NAMALWA (cell line): ENCODE measurements at regions not wholly inside any gene's neighbourhood (a gene's known extent, or its start where the extent isn't known, plus 50 kb on each side); places are given as distances from the start of the nearest gene placed in this dataset.
"Not testable (repeated sequence)": the region's sequence is repeated elsewhere in the genome, so short reads cannot be mapped to it uniquely, and the experiment has no call there.

Experiments used
- DNase-seq: peaks from one replicate; pipeline ENCODE4 v3.0.0-alpha.2; 2015; ENCODE audit warnings: low spot score

DNA sequence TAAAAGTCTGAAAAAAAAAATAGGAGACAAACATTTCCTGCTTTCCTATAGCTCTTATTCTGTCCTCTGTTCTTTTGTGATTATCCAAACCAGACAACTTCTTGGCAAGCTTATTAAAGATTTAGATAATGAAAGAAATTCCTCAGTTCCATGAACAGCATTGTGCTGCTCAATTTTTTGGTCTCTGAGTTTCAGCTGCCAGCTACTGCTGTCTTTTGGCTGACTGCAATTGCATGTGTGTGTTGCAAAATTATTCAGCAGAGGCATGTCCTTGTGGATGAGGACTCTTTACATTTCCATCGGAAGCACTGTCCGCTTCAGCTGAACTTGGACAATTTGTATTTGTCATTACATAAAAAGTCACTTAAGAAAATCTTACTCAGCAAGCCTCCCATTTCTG is 397.3 kb upstream of the RASGRP1 start:
- DNase-seq = no peak

DNA sequence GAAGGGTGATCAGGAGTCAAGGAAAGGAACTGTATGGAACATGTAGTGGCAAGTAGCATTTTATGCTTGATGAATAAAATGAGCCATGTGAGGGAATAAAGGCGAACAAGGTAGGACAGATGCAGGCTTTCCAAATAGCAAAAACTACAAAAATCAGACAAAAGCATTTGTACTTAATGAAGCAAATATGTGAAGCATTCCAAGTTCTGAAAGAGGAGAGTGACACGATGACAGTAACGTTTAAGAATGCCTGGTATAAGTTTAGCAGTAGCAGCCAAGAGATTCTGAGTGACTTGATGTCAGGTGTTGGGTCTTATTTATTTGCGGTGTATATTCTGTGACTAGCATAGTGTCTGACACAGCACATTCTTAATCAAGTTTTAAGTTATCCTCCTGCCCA is 408.2 kb upstream of the RASGRP1 start:
- no peak for DNase-seq

DNA sequence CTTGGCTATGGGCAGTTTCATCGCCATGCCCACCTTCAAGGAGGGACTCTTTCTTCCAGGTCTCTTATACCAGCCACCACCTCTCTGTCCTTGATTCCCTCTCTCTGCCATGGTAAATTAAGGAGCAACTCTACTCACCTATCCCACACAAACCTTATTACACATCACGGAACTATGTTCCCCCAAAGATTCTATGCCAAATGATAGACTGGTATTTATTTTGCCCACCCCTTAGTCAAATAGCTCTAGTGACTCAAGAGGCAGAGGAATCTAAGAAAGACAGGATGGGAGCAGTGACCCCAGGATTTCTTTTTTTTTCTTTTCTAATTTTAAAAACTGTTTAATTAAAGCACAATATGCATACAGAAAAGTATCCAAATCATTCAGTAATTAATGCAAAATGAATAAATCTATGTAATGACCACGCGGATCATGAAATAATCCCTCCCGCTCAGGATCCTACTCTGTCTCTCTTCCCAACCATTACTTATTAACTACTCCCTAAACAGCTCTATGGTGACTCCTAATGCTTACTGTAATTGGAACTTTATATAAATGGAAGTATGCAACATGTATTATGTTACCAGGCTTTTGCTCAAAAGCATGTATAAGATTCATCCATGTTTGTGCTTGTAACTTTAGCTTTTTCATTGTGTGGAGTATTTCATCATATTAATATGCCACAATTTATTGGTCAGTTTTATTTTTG is 410.8 kb upstream of the RASGRP1 start:
- no peak for DNase-seq

DNA sequence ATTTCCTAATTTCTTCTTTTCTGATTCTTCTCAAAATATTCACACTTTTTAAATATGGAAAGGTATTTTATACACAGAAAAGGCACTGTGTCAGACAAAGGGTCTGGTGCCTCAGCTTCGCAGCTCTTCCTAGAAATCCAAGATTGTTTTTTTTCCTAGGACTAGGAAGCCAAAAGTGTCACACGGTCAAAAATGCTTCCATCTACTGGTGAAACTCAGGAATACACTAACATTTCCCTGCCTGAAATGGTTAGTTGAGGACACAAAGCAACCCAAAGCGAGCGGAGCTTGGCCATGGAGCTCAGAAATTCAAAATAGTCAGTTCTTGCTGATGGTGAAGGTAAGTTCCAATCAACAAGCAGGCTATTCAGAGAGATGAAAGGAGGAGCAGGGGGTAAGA is 426.5 kb upstream of the RASGRP1 start:
- peak; percentile 5 for DNase-seq

DNA sequence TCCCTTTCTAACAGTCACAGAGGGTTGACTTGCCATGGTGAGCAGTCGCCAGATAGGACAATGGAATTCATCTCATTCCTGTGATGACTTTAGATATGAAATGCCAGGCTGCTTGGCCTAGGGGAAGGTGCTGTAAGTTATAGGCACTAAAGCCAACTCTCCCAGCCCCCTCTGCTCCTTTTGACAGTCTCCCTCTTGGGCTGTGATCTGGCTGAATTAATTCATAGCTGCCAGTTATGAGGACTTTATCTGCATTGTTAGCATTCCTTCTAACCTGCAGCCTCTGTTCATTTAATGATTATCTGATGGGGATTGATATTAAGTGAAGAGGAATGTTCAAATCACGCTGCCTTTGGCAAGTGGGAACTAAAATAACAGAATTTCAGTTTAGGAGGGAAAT is 427.1 kb upstream of the RASGRP1 start:
- no peak for DNase-seq

DNA sequence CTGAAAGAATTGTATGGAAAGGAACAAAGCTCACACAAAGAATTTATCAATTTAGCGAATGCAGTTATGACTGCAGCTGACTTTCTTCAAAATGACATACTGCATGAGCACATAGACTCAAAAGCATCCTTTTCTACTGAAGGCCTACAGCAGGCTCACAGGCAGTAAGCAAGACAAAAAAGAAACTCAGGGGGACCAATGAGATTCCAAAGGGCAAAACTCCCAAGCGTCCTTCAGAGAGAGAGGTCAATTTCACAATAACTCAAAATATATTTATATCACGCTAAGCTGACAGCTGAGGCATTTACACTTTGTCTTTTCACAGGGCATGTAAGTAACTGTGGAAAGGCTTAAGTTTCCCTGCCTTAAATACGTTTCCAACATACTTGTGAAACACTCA is 427.9 kb upstream of the RASGRP1 start:
- no peak for DNase-seq

DNA sequence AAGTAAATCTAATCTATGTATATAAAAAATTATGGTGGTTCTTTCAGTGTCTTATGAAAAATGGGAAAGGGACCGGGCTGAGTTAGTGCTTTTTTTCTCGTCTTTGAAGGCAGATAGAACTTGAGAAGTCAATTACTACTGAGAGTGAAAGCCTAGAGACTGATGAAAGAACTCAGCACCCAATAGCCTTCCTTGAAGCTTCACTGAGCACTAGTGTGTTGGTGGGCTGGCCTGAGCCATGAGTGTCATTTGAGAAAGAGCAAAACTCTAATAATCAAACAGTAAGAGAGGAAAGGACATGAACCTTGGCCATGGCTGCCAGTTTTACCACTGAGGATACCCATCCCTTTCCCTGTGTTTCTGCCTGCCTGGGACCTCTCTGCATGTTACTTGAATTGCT is 428.3 kb upstream of the RASGRP1 start:
- no peak for DNase-seq

DNA sequence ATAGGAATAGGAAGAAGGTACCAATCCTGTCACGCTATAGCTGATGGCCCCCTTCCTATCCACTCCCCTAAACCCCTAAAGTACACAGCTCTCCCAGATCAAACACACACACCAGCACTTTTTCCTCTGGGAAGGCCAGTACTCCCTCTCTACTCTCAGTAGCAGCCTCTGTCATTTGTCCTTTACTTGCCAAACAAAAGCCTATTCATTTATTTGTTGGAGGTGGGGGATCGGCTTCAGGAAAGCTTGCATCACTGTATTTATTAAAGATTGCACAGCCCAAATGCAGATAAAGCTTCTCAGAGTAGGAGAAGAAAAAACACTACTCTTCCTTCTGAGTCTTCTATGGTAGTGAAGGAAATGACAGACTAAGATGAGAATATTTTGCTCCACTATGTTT is 429.7 kb upstream of the RASGRP1 start:
- DNase-seq = no peak

DNA sequence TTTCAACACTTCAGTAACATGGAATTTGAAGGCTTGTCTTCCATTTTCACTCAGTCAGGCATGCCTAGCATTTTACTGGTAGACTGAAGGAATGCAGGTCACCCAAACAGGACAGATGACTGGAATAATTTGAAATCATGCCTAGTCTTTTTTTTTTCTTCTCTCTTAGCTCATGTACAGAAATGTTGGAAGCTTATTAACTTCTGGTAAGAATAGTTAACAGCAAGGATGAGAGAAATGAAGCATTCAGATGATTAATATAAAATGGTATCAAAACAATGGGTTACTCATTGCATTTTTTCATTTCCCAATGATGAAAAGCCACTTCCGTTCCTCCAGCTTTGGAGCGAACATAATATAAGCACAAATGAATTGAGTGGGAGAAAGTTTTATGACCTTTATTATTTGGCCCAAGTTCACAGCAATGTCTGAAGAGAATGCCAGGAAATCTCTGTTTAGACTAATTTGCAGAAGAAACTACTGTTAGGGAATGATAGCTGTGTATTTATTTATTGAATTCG is 431.6 kb upstream of the RASGRP1 start:
- DNase-seq = no peak

DNA sequence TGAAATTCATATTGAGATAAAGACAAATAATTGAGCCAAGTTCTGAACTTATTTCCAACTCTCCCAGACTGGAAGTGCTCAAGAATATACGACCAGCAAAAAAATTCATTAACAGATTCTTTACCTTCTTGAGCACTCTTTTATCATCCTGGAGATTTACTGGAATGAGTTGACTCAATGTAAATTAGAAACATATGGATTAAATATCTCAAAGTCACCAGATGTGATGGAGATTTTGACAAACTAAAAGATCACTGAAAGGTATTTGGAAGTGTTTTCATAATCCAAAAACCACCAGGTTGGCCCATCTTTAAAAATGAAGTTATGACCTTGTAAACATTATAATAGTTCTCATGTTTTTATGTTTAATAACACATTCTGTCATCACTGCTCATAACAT is 433.2 kb upstream of the RASGRP1 start:
- DNase-seq = no peak

DNA sequence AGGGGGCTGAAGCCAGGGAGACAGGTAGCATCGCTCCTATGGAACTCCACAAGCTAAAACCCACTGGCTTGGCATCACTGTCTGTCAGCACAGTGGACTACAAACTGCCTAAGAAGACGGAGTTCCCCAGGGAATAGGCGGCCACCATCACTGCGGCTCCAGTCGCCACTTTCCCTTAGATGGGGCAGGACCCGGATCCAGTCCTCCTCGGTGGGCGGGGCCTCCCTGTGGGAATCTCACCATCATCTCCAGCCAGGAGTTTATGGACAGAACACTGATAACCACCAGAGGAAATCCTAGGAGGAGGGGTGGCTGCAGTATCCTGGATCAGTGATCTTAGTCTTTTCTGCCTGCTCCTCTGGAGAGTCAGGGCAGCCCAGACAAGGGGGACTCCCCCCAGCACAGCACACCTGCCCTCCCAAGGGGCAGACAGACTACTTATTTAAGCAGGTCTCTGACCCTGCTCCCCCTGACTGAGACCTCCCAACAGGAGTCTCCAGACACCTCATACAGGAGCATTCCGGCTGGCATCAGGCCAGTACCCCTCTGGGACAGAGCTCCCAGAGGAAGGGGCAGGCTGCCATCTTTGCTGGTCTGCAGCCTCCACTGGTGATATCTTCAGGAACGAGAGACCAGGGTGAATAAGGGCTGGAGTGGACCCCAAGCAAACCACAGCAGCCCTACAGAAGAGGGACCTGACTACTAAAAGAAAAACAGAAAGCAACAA is 435.6 kb upstream of the RASGRP1 start:
- no peak for DNase-seq

DNA sequence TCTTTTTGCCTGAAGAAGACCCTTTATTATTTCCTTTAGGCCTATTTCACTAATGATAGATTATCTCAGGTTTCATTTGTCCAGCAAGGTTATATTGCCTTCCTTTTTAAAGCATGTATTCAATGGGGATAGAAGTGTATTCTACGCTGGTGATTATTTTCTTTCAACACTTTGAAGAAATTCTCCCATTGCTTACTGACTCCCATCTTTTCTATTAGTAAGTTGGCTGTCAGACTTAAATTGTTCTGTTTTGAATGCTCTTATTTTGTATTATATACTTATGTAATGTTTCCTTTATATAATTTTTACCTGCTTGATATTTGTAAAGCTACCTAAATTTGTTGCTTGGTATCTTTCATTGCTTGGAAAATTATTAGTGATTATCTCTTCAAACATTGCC is 445.1 kb upstream of the RASGRP1 start:
- DNase-seq = no peak

DNA sequence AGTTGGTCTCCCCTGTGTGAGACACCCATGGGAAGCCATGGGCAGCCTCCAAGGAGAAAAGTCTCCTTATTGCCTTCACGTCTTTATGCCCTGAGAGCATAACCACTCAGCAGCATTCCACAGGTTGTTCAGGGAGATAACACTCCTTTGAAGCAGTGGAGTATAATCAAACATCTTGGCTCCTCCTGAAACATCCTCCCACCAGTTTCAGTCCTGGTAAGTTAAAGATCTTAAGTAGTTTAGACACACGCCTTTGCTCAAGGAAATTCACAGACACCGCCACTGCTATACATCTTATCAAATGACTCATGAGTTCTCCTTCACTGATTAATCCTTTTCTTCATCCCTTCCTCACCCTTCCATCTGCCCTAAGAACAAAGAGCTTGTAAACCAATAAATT is 446.5 kb upstream of the RASGRP1 start:
- not testable (repeated sequence) for DNase-seq

DNA sequence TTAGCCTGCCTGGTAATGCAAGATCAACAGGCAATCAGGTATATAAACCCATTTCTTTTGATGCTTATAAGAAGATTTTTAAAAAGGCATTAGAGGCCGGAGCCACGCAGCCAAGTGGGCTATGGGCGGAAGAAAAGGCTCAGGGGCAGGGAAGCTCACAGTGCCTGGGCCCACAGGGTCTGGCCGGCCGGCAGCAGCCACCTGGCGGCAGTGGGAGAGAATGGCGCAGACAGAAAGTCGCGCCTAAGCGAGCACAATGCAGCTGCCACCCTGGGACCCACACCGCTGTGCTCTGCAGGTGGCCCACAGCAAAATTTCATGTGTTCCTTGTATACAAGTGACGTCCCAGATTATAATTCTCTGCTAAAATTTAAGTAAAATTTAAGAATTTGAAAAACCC is 448.6 kb upstream of the RASGRP1 start:
- DNase-seq = peak; percentile 18

DNA sequence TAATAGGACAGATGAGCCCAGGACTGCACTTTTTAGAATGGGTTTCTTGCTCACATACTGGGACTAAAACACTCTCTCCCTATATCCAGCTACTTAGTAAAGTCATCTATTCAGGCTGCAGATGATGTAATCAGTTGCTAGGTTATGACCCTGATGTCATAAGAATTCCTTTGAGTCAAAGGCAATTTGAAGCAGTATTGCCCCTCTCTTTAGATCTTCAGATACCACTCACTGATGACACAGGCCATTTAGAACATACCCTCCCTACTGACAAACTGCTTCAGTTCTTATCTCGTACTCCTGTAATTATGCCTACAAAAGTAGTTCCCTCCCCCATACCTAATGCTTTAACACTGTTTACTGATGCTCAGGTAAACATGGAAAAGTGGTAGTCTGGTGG is 450.1 kb upstream of the RASGRP1 start:
- DNase-seq = no peak

DNA sequence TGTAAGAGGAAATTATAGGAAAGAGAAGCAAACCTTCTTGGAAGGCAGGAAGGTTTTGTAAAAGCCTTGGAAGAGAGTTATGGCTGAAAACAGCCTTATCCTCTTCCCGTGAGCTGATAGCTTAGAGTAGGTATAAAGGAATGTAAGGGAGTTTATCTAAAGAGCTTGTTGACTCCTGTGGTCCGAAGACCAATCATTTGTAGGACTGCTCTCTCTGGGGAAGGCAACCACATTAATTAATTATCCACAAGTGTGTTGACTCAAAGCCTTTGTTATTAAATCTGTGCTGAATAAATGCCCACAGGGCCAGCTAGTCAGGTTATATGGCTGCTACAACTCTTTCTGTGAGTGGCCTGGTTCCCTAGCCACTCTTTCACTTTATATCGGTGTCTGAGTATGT is 452.1 kb upstream of the RASGRP1 start:
- DNase-seq = no peak

DNA sequence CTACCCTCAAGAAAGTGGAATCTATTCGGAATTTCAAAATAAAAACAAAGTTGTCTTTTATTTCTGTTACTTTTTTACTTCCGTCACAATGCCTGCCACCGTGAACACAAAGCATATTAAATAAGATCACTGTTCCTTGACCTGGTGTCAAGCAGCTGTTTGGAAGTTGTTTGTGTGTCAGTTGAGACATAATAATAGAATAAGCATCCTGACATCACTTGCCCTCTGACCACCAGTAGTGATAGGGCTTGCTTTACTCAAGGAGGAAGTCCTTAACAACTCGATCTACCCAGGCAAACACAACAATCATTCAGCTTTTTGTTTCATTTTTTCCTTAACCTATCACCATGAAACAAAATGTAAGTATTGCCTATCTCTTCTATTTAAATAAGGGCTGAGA is 454.4 kb upstream of the RASGRP1 start:
- peak; percentile 3 for DNase-seq

DNA sequence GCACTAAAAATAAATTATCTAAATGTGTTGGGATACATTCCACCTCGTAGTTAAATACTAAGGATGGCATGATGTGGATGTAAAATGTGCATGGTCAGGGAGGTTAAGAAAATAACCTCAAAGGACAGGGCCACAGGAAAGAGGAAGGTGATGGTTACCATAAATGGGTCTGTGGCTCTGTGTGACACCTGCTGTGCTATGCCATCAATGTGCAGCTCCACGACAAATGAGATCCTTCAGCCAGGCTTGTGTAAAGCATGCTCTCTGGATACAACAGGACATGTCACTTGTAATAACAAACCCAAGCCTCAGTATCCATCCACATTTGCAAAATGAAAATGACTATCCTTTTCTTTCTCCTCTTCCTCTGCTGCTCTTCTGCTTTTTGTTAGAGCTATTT is 456.7 kb upstream of the RASGRP1 start:
- DNase-seq = no peak

DNA sequence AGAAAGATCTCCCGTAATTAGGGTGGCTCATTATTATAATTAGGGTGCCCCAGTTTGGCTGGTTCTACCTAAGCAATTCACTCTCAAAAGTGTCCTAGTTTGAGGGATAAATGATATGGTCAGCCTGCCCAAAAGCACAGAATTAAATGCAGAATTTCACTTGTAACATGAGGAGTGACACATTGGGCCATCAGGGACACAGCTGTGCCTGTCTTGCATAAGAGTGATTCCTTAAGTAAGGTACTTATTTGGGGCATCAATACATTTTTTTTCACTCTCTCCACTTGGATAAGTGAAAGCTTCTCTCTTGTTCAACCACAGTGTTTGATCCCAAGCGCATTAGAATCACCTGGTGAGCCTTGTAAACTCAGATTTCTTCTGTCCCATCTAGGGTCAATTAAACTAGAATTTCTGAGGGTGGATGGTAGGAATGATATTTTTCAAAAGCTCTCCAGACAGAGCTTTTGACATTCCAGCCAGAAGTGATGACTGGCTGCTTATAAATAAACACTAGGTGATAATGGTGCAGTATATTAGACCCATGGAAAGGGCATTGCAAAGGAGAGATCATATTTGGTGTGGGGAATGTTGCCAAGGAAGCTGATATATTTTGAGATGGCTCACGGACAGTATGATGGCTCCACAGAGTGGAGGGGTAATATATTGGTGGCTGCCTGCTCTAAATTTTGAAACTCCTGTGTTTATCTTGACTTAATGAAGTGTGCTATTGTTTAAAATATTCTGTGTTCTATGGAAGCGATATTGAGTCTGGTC is 458.1 kb upstream of the RASGRP1 start:
- no peak for DNase-seq

DNA sequence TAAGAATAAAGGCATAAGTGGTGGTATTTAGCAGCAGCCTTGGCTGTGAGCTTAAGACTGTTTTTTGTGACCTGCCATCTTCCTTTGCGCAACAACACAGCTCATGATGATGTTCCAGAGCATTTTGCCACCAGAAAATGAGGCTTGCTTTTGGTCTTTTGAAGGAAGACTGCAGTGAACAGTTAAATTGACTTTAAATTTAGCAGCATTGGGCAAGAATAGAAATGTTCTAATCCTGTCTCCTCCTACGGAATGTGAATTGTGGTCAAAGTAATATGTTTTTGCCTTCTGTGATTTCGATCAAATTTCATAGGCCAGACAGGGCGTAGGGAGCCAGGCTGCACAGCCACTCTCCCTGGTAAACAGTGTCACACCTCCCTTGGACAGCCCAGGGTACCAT is 460.7 kb upstream of the RASGRP1 start:
- no peak for DNase-seq

DNA sequence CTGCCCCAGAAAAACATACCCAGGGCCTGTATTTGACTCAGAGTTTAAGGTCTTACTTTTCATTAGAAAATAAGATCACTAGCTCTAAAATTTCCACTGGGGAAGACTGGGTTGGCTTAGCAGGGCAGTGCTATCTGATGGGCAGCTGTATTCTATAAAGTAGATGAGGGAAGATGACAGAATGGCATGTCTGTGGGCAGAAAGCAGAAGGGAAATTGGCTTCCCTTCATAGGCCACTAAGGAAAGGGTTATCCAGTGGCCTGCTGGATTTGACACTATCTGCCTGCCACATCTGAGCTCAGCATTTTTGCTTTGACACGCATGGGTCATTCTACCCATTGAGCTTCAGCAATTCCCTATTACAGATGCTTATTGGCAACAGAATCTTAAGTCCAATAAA is 461.3 kb upstream of the RASGRP1 start:
- no peak for DNase-seq

DNA sequence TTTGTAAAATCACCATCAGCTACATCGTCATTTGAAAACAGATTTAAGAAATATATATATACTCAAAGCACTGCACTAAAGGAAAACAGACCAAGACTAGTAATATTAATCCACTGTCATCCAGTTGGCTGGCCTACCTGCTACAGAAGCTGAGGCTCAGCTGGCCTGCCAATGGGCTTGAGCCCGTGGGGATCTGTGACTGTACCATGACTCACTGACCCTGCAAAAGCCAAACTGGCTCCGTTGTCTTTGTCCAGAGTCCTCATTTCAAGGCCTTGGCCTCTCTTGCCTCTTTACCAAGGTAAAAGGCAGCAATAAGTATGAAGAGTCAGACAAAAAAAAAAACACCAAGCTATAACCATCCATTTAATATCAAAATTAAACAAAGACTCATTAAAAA is 463.5 kb upstream of the RASGRP1 start:
- DNase-seq = no peak

DNA sequence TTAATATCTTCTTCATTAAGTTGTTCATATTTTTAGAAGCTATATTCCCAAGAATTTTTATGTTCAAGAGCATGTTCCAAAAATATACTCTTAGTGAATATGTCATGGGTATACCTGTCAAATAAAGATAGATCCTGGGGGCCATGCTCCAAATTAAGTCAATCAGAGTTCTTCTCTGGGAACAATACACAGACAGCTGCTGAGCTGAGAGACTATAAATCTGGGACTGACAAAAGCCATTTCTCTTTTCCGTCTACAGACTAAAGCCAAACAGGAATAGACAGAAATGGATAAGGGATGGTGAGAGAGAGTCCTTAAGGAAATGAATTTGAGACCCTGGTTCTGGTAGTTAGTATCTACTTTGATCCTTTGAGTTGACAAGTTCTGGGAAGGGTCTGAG is 465.1 kb upstream of the RASGRP1 start:
- no peak for DNase-seq
